IPS-20b (cell line): ENCODE measurements at regions not wholly inside any gene's neighbourhood (a gene's known extent, or its start where the extent isn't known, plus 50 kb on each side); places are given as distances from the start of the nearest gene placed in this dataset.
"Not testable (repeated sequence)": the region's sequence is repeated elsewhere in the genome, so short reads cannot be mapped to it uniquely, and the experiment has no call there.

ENCODE experiments used
- H3K27ac ChIP-seq: one replicate; pipeline ENCODE4 v1.5.1; 2013; ENCODE audit warnings: low read length
- H3K27me3 ChIP-seq: 2 replicates; pipeline ENCODE4 v1.6.1; 2013; ENCODE audit warnings: mild to moderate bottlenecking, low read length, inconsistent platforms; ENCODE audit not compliant: insufficient read depth
- H3K36me3 ChIP-seq: 2 replicates; pipeline ENCODE4 v1.6.1; 2013; ENCODE audit warnings: low read depth, mild to moderate bottlenecking, inconsistent platforms, low read length, moderate library complexity; ENCODE audit not compliant: insufficient read depth
- H3K4me1 ChIP-seq: 2 replicates; pipeline ENCODE4 v1.6.1; 2013; ENCODE audit warnings: mild to moderate bottlenecking, control low read depth, inconsistent platforms, low read length, moderate library complexity; ENCODE audit not compliant: insufficient read depth
- H3K4me3 ChIP-seq: 2 replicates; pipeline ENCODE4 v1.5.1; 2013; ENCODE audit warnings: mild to moderate bottlenecking, low read length, inconsistent platforms
- H3K9ac ChIP-seq: 2 replicates; pipeline ENCODE4 v1.6.1; 2013; ENCODE audit warnings: low read depth, mild to moderate bottlenecking, inconsistent platforms, low read length, moderate library complexity
- H3K9me3 ChIP-seq: 2 replicates; pipeline ENCODE4 v1.6.1; 2013; ENCODE audit warnings: mild to moderate bottlenecking, low read depth, low read length, inconsistent platforms; ENCODE audit not compliant: insufficient read depth

DNA sequence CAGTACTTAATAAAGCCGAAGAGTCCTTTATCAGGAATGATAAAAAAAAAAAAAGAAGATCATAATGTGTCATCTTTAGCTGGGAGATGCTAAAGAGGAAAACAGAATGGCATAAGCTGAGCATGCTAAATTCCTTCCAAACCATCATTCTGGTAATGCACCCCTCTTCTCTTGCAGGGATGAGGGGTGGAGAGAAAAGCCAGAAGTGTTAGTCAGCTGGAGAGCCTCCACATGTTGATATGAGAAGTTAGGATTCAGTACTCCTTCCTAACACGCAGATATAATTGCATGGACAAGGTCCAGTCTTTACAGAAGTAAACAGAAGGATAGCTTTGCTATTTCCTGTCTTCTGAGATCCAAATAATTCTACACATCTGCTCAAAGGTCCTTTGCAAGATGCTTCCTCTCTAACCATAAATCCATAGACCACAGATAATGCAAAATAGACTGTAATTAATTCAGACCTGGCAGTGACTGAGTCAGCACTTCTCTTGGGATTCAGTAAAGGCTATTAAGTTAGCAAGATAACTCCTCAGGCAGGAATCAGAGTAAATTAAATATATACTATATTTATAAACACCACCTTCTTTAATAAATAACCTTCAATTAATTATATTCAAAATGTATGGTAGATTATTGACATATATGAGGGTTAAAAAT is 930.0 kb upstream of the KLHL29 start:
- Histone ChIP-seq H3K4me3 (no peak overlapping the region), H3K9ac (no peak overlapping the region), H3K27me3 (no peaks in the 10 kb centered on the region), H3K27ac (no peak overlapping the region), H3K36me3 (no peaks in the 10 kb centered on the region), H3K4me1 (no peaks in the 10 kb centered on the region), H3K9me3 (no peaks in the 10 kb centered on the region)

DNA sequence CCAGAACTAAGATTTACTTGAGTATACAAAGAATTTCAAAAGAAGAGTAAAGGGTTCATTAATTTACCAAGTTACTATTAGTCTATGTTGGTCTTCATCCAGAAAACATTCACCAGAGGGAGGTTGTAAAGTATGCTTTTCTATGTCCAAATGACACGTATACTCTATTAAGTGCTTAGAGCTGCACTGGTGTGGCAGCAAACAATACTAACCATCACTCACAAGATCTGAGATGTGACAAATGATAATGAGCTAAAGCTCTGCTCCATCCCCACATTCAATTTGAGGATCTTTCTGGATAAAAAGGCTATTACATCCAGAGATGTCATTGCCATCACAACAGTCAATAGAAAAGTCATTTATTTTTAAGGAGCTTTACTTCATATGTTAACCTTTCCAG is 926.5 kb upstream of the KLHL29 start:
- H3K4me1 ChIP-seq = peaks cover 8% of the 10 kb centered on the region; the same call in 1 of the 2 replicates
- no peaks in the 10 kb centered on the region for H3K27me3 ChIP-seq
- H3K9me3 ChIP-seq = no peaks in the 10 kb centered on the region
- no peaks in the 10 kb centered on the region for H3K36me3 ChIP-seq
- H3K4me3 ChIP-seq = no peak overlapping the region
- no peak overlapping the region for H3K9ac ChIP-seq
- H3K27ac ChIP-seq = no peak overlapping the region

DNA sequence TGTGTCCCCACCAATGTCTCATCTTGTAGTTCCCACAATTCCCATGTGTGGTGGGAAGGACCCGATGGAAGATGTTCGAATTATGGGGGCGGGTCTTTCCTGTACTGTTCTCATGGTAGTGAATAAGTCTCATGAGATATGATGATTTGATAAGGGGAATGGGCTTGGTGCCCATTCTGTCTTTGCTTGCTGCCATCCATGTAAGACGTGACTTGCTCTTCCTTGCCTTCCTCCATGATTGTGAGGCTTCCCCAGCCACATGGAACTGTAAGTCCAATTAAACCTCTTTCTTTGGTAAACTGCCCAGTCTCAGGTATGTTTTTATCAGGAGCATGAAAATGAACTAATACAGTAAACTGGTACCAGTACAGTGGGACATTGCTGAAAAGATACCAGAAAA is 909.9 kb upstream of the KLHL29 start:
- not testable (repeated sequence) for H3K36me3 ChIP-seq, H3K27ac ChIP-seq, H3K4me1 ChIP-seq

DNA sequence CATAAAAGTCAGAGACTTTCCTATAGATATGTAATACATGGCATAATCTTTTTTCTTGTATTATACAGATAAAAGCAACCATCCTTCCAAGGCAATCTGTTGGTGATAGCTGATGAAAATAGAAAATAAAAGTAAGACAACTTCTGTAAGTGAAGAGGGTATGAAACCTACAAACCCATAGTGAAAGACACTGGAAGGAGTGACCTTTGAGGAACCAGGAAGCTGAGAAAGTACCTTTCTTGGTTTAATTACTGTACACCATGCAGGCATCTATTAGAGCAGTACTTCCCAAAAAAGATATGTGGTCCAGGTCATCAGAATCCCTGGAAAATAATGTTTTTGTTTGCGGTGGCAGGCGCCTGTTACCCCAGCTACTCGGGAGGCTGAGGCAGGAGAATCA is 906.6 kb upstream of the KLHL29 start:
- no peak overlapping the region for H3K9ac ChIP-seq
- no peak overlapping the region for H3K4me3 ChIP-seq
- H3K27me3 ChIP-seq = no peaks in the 10 kb centered on the region
- H3K9me3 ChIP-seq = no peaks in the 10 kb centered on the region
- H3K27ac ChIP-seq = no peak overlapping the region
- no peaks in the 10 kb centered on the region for H3K4me1 ChIP-seq
- no peaks in the 10 kb centered on the region for H3K36me3 ChIP-seq

More for the DNA sequence above, 909.9 kb upstream of the KLHL29 start:
- H3K9ac ChIP-seq, H3K27me3 ChIP-seq, H3K4me3 ChIP-seq, H3K9me3 ChIP-seq: not testable (repeated sequence)

DNA sequence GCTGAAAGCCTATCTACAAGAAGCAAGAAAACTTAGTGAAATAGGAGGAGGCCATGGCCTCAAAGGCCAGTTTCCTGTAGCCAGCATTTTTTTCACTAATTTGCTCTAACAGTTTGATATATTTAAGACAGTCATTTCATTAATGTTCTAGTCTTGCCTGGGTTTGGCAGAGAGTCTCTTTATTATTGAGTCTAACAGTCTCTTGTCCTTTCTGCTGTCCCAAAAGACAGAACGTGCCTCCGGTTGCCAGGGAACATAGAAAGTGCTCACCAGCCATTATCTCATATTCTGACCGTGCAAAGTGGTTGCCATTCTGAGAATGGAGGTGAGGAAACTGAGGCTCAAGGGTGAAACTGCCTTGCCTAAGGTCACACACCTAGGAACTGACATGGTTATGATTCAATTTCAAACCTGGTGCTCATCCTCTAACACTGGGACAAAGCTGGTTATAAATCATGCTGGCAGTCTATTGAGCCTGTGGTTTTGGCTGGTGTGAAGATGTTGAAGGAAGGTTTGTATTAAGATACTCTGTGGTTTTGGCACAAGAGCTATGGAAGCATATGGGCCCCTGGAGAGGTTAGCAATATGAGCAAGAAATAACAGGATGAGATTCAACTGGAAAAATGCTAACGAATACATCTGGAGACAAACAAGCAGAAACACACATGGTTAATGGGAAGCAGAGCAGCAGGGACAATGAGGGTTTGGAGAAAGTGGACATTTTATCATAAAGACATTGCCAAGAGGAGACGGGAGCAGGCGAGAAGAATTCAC is 903.3 kb upstream of the KLHL29 start:
- Histone ChIP-seq H3K27ac (no peak overlapping the region), H3K4me1 (peaks cover 2% of the 10 kb centered on the region; the same call in 1 of the 2 replicates), H3K27me3 (no peaks in the 10 kb centered on the region), H3K36me3 (no peaks in the 10 kb centered on the region), H3K4me3 (no peak overlapping the region), H3K9me3 (no peaks in the 10 kb centered on the region), H3K9ac (no peak overlapping the region)

DNA sequence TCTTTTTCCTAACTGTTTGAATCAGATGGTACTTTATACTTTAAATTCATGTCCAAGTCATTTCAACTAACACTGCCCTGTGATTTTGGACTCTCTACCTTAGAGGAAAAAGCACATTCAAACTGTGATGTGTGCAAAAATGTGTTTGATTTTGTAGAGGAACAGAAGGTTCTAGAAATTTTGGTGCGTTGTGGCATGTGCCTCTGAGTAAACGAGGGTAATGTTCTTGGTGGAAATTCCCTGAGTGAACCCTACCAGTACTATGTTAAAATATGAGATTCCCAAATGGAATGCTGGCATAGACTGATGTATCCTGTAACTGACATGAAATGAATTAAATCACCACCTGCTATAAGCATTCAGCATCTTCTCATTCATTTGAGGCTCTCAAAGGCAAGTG is 901.9 kb upstream of the KLHL29 start:
- no peak overlapping the region for H3K27ac ChIP-seq
- H3K4me3 ChIP-seq = no peak overlapping the region
- H3K4me1 ChIP-seq = peaks cover 12% of the 10 kb centered on the region; the same call in 1 of the 2 replicates
- no peaks in the 10 kb centered on the region for H3K27me3 ChIP-seq
- no peaks in the 10 kb centered on the region for H3K9me3 ChIP-seq
- no peak overlapping the region for H3K9ac ChIP-seq
- H3K36me3 ChIP-seq = no peaks in the 10 kb centered on the region

DNA sequence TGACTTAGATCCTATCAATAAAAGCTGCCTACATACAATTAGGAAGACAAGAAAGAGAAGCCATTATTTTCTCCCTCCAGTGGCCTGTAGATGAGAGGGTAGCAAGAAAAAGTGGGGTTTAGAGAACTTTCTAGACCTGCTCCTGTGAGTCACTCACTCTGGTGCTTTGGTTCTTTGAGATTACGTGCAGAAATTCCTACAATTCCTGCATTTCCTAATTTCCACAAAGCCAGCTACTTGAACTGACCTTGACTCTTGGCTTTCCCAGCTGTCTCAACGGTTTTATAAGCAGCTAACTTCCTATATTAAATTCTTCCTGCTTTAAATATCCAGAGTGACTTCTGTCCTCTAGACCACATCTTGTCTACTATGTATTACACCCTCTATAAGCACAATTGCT is 899.5 kb upstream of the KLHL29 start:
- H3K36me3 ChIP-seq = no peaks in the 10 kb centered on the region
- no peak overlapping the region for H3K9ac ChIP-seq
- H3K4me1 ChIP-seq = peaks cover 12% of the 10 kb centered on the region; the same call in 1 of the 2 replicates
- H3K27me3 ChIP-seq = no peaks in the 10 kb centered on the region
- no peaks in the 10 kb centered on the region; the same call in 1 of the 2 replicates for H3K9me3 ChIP-seq
- no peak overlapping the region for H3K4me3 ChIP-seq
- no peak overlapping the region for H3K27ac ChIP-seq

DNA sequence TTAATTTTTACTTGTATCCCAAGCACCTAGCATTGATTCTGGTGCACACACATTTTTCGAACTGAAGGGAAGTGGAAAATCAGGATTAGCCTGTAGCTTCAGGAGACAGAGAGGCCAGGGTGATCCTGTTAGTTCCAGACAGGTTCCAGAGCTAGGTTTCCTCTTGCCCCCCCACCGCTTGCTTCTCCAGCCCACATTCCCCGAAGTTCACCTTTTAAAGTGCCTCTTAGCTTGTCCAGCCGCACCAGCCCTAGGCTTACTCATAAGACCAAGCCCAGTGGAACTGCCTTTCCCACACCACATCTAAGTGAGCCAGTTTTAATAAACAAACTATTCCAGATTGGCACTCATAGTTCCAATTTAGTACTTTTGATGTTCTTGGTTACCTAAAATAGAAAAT is 898.6 kb upstream of the KLHL29 start:
- H3K4me3 ChIP-seq = no peak overlapping the region
- H3K4me1 ChIP-seq = peaks cover 12% of the 10 kb centered on the region; the same call in 1 of the 2 replicates
- H3K27me3 ChIP-seq = no peaks in the 10 kb centered on the region
- H3K9ac ChIP-seq = no peak overlapping the region
- no peak overlapping the region for H3K27ac ChIP-seq
- H3K36me3 ChIP-seq = no peaks in the 10 kb centered on the region
- no peaks in the 10 kb centered on the region; the same call in 1 of the 2 replicates for H3K9me3 ChIP-seq

DNA sequence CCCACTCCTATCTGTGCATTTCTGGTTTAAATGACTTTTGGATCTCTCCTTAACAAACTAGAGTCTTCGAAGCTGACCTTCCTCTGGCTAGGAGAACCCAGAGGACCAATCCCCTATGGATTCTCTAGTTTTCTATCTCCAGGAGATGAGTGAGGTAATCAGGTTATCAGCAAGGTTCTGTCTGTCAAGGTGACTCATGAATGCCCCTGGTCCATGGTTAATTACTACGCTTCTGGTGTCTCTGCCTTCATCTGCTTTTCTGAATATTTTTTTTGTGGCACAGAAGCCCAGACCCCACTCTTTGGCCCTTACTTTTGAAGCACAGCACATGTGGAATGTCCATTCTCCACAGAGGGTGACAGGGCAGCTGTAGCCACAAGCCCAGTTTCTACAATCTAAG is 897.9 kb upstream of the KLHL29 start:
- no peak overlapping the region for H3K4me3 ChIP-seq
- peak overlapping the region; percentile 47 for H3K27ac ChIP-seq
- no peak overlapping the region for H3K9ac ChIP-seq
- no peaks in the 10 kb centered on the region; the same call in 1 of the 2 replicates for H3K9me3 ChIP-seq
- peaks cover 12% of the 10 kb centered on the region; the same call in 1 of the 2 replicates for H3K4me1 ChIP-seq
- no peaks in the 10 kb centered on the region for H3K36me3 ChIP-seq
- no peaks in the 10 kb centered on the region for H3K27me3 ChIP-seq

DNA sequence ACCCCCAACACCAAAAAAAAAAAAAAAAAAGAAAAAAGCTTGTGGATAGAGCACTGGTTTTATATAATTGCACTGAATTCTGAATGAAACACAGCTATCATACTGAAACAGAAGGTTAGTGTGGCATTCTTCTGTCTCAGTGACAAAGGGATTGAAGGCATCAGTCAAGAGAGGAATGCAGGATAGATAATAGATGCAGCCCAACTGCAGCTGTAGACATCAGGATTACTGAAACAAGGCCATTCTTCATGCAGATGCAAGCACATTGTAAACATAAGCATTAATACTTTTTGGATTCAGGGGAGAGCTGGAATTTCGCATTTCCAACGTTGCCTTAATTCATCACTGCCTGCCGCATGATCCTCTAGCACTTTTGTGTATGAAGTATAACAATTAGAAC is 897.4 kb upstream of the KLHL29 start:
- Histone ChIP-seq H3K36me3 (no peaks in the 10 kb centered on the region), H3K27ac (no peak overlapping the region), H3K4me1 (peaks cover 12% of the 10 kb centered on the region; the same call in 1 of the 2 replicates), H3K9me3 (no peaks in the 10 kb centered on the region; the same call in 1 of the 2 replicates), H3K9ac (no peak overlapping the region), H3K4me3 (no peak overlapping the region), H3K27me3 (no peaks in the 10 kb centered on the region)

DNA sequence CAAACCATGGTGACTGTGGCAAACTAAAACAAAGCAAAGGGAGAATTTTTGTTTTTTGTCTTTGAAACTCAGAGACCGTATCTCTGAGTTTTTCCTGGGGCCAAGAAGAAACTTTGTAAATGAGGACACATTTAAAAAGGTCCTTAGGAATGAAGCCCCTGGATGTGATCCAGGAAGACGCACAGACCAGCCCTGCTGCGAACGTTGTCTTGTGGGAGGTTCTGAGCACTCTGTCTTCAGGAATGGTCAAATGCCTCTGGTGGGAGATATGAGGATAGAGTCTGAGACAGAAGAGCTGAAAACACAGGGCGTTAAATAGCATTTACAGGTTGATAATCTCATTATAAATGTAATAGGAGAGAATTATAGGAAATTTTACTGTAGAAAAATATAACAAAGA is 893.5 kb upstream of the KLHL29 start:
- H3K9me3 ChIP-seq = no peaks in the 10 kb centered on the region; the same call in 1 of the 2 replicates
- no peaks in the 10 kb centered on the region for H3K36me3 ChIP-seq
- H3K4me1 ChIP-seq = peaks cover 10% of the 10 kb centered on the region; the same call in 1 of the 2 replicates
- no peaks in the 10 kb centered on the region for H3K27me3 ChIP-seq
- H3K9ac ChIP-seq = no peak overlapping the region
- H3K4me3 ChIP-seq = no peak overlapping the region
- H3K27ac ChIP-seq = no peak overlapping the region

DNA sequence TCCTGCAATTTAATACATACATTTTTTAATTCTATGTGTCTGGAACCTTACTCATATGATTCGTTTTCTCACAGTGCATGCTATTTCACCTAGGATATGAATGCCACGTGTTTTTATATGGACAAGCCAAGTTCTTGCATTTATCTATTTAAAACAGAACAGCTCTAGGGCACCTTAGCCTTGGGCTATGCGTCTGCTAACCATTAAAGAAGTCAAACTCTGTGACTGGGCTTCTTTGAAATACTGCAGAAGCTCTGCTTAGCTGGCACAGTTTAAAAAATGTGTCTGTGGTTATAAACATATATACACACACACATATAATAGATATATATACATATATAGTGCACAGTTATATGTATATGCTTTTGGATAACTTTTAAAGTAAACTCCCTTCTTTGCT is 890.8 kb upstream of the KLHL29 start:
- H3K27ac ChIP-seq = no peak overlapping the region
- no peaks in the 10 kb centered on the region for H3K27me3 ChIP-seq
- H3K4me1 ChIP-seq = no peaks in the 10 kb centered on the region
- no peaks in the 10 kb centered on the region; the same call in 1 of the 2 replicates for H3K9me3 ChIP-seq
- H3K9ac ChIP-seq = no peak overlapping the region
- no peak overlapping the region for H3K4me3 ChIP-seq
- no peaks in the 10 kb centered on the region for H3K36me3 ChIP-seq
